ENCODE measurements at regions not wholly inside any gene's neighbourhood (a gene's known extent, or its start where the extent isn't known, plus 50 kb on each side); places are given as distances from the start of the nearest gene placed in this dataset.

DNA sequence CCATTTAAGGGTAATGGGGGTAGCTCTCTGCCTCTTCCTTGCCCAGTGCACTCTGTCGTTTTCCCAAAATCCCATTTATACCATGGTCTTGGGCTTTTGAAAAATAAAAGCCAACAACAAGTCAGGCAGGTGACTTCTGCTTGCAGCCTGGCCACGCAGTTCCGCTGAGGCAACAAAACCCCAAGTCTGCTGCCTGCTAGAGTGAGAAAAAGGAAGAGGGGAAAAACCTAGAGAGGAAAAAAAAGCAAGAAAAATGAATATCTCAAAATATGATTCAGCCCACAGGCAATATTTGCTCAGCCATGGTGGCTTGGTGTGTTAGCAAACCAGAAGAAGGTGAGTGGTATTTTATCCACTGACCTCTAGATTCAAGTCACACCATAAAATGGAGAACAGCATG lies 148.2 kb upstream of the FSTL4 start:
- DNase-seq: no peak

DNA sequence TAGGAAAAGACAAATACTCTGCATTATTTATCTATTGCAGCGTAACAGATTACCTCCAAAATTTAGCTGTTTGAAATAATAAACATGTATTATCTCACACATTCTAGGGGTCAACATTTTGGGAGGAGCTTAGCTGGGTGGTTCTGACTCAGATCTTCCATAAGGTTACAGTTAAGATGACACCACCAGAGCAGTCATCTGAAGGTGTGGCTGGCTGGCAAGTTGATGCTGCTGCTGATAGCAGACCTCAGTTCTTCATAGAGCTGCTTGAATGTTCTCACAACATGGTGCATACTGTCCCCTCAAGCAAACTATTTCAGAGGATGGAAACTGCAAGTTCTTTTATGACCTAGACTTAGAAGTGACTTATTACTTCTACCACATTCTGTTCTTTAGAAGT lies 146.3 kb upstream of the FSTL4 start:
- peak; percentile 45 for DNase-seq

DNA sequence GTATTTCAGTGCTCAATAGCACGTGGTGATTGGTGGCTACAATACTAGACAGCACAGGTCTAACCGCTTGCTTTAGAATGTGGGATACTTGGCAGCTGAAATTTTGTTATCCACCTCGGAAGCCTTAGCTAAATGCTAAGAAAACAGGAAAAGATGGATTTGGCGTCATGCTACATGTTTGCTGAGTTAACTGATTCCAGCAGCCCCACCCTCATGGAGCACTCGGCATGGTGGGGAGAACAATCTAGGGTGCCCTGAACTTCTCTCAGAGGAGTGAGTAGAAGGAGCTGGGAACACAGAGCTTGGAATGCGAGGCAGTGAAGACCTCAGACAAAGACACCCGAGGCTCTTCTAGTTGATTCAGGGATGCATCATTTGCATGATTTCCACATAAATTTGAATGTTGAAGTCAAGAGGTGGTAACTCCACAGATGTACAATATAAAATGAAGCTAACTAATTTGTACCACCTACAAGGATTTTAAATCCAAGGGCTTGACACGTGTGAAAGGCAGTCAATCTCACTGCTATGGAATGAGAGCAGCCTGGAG lies 145.1 kb upstream of the FSTL4 start:
- DNase-seq: no peak

GRCh38 chr5:133756756-133757155 lies 144.4 kb upstream of the FSTL4 start:
- DNase-seq: no peak

- DNase-seq: no peak
Observed at GRCh38 chr5:133756036-133756435, 143.7 kb upstream of the FSTL4 start.

DNA sequence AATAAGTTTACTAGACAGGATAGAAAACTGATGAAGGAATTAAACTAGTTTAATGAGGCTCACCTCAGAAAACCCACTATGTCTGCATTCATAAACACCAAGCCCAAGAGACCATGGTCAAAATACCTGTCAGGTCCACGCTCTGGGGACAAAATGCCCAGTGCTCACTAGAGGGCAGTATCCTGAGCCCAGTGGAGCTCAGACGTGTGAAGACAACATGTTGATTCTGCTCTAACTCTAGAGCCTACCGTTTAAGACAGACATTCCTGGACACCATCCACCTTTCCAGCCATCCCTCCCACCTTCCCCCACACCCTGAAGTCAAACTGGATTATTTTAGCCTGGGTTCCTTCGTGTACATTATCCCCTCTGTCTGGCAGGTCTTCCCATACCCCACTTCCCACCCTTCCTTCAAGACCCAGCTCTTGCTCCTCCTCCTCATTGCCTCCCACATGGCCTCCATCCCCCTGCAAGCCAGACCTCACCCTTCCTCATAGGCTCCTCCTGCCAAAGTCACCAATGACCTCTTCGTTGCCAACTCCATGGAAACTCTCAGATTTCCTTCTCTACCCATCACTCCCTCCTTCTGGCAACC lies 142.3 kb upstream of the FSTL4 start:
- peak; percentile 63 for DNase-seq

GRCh38 chr5:133753856-133754255 lies 141.5 kb upstream of the FSTL4 start:
- DNase-seq: no peak

DNA sequence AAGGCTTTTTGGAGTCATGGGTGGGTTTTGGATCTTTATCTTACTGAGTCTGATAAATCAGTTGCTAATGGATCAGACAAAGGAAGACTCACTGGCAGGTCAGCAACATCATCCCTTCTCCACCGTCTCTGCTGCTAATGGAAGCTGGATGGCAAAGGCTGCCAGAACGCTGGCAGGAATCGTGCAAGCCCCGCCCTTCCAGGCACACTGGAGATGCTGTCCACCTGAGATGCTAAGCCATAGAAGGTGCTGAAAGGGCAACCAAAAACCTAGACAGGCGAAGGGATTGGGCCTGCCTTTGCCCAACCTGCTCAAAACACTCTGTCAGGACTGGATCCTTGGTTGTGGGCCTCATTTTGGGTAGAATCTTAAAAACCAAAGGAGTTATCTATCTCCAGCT lies 139.5 kb upstream of the FSTL4 start:
- DNase-seq: no peak

- no peak for DNase-seq
Observed at GRCh38 chr5:133751421-133751820, 139.1 kb upstream of the FSTL4 start.

- no peak for DNase-seq
Observed at GRCh38 chr5:133750856-133751255, 138.5 kb upstream of the FSTL4 start.

- DNase-seq: no peak
Observed at GRCh38 chr5:133750356-133750755, 138.0 kb upstream of the FSTL4 start.

DNA sequence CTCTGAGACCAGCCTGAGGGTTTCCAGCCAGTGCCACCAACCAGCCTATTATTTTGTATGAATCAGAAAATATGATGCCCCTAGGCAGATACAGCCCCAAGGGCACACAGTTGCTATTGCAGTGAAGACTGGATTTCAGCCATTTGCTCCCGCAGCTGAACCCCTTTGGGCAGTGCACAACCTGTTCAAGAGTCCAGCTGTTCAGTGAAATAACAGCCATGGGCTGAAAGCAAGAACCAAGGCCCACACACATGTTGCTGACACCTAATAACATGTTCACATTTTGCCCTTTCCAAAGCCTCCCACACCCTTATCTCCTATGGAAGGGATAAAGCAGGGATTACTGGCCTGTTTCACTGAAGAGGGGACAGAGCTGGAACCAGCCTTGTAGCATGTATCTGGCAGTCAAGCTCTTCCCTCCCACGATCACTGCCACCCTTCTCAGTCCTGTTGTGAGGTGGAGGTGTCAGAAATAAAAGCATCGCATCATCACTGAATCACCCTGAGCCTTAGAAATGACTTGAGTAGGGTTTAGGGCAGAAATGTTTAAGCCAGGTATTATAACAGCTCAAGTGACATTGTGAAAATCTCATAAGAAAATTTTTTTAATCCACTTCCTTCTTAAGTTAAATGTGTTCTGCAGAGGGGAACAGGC lies 137.1 kb upstream of the FSTL4 start:
- no peak for DNase-seq

DNA sequence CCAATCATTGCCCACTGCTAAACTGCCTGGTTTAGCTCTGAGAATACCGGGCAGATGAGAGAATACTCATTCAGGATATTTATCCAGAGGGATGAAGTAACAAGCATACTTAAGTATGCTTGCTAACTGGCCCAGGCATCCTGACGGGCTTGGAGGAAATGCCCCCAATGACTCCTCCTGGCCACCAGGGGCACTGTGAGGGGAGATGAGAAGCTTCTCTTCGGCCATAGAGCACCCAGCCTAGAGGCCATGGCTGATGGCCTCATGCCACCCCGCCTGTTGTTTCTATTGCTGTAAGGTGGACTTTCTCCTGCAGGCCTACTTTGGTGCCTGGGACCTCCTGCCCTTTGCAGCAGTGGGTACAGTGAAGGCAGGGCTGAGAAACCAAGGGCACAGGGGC lies 134.5 kb upstream of the FSTL4 start:
- DNase-seq: peak; percentile 29

- DNase-seq: no peak
Observed at GRCh38 chr5:133744960-133745308, 132.6 kb upstream of the FSTL4 start.

DNA sequence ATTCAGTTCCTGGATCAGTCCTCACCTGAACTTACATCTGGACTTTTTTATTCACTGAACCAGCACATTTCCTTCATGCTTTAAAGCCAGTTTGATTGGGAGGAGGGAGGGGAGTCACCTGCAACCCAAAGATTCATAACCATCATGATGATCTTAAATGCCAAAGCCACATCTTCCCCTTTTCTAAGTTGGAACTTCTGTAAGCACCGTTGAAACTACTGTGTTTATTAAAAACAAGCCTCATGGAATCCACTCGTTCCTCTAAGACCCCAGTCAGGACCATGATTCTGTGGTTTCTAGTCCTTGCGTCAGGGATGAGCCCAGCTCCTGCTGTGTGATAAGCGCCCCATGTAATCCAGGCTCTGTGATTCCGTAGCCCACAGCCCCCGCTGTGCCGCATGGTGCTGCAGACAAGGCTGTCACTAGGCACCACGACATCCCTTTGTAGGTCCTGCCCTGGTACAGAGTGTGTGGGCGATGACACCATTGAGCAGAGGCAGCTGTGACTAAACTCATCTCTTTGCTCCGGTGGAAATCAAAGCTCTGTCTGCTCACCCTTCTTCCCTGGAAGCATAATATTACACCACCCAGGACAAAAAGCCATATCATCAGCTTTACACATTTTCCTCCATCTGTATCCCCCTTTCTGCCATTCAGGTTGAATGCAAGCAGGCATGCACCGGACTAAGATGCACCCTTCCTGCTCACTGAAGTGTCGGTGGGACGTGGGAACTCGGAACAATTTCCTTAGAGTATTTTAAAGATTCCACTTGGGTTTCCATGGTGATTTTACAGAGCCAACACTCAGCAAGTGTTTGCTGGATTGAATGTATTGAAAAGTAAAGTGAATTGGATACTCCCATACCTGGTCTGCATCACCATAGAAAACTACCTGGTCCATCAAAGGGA lies 132.0 kb upstream of the FSTL4 start:
- DNase-seq: no peak

- DNase-seq: no peak
Observed at GRCh38 chr5:133742431-133742988, 130.2 kb upstream of the FSTL4 start.

DNA sequence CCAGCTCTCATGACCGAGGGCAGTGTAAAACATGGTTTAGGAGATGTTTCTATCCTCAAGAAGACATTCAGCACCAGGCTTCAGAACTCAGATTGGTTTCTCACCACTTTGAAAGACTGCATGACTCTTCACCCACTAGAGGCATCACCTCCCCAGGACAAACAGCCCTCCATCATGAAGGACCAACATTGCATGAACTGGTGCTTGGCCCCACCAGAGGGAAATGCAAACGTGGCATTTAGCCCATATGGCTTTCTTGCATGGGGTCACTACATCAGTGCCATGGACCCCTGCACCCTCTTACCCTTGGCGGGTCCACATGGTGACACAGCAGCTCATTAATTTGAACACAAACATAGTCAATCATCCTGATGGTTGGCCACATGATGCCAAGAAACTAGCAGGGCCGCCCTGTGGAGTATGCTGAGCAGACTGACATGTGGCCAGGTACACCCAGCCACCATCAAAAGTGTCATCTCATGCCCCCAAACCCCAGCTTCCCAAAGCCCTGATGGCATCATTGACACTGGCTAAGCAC lies 129.5 kb upstream of the FSTL4 start:
- no peak for DNase-seq

DNA sequence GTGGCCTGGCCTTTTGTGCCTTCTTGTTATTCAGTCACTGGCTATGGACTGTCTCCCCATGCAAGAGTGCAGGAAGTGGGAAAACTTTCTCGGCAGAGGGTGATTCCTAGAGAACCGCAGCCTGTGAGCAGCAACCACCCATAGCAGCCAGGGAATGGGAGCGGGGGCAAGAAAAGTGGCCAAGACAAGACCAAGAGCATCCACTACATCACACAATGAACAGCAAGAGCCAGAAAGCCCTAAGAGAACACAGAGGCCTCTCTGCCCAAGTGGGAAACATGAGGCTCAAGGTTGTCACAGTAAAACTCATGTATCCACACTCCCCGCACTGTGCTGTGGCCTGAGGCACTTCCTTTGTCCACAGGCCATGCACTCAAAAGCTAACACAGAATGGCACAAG lies 129.1 kb upstream of the FSTL4 start:
- no peak for DNase-seq

DNA sequence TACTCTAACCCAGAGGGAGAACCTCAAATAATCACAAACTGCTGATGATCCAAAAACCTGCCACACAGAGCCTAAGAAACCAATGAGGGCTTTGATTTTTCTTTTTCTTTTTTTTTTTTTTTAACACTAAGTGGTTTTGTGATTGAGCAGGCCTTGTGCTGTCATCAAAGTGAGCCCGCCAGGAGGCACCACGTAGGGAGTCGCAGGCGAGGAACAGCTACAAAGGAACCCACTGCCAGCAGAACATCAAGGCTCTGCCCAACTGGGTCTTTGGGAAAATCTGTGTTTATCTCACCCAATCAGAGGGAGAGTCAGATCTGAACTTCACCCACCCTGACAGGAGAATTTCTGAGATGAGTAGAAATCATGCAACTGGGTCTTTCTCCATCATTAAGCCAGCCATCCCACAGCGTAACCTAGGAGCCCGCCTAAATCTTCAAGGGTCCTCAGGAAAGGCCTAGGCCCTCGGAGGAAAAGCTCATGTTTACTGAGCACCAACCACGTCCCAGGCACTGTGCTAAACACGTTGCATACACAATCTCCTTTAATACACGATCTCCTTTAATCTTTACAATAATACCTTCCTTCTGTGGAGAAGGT lies 126.9 kb upstream of the FSTL4 start:
- no peak for DNase-seq

GRCh38 chr5:133738271-133738670 lies 125.9 kb upstream of the FSTL4 start:
- DNase-seq: no peak

- DNase-seq: no peak
Observed at GRCh38 chr5:133736512-133736911, 124.2 kb upstream of the FSTL4 start.

- no peak for DNase-seq
Observed at GRCh38 chr5:133735346-133735745, 123.0 kb upstream of the FSTL4 start.

DNA sequence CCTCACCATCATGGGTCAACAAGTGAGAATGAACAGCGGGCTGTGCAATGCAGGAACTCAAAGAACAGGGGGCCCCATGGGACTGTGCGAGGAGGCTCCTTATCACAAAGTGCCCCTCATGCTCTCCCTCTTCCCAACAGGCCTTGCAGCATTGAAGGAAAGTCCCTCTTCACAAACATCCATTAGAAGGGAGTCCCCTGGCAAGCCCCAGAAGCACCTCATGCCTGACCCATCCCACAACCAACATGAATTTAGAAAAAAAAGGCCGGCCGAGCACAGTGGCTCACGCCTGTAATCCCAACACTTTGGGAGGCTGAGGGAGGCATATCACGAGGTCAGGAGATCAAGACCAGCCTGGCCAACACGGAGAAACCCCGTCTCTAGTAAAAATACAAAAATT lies 122.6 kb upstream of the FSTL4 start:
- no peak for DNase-seq
